Adrenal gland (tissue), 5 donors: ENCODE measurements at regions not wholly inside any gene's neighbourhood (a gene's known extent, or its start where the extent isn't known, plus 50 kb on each side); places are given as distances from the start of the nearest gene placed in this dataset.

Source experiments
- CTCF ChIP-seq, 6 experiments: fragments of 450-650 bp in 4 of 6; fragments of 200-600 bp in 2 of 6; sonication (generic) in 1 of 6; IDR thresholded peaks; 1 replicate in 5 of 6; 2 replicates in 1 of 6; pipeline versions ENCODE4 v1.5.1 to v1.8.0; 2016 to 2021; ENCODE audit warnings: antibody characterized with exemption in 6 of 6, mild to moderate bottlenecking in 2 of 6, moderate library complexity in 1 of 6
- POLR2A ChIP-seq, 2 donors: fragments of 450-650 bp; IDR thresholded peaks; one replicate each; pipeline ENCODE4 v1.6.1; 2017; ENCODE audit warnings: antibody characterized with exemption in 2 of 2, mild to moderate bottlenecking in 2 of 2, moderate library complexity in 1 of 2
- donor health status: DM: no; HTN: no; CAD: no.

- no peak for TF ChIP-seq CTCF (IDR thresholded peaks at IDR 0.05)
- TF ChIP-seq POLR2A (IDR thresholded peaks at IDR 0.05): no peak
Measured at GRCh38 chr18:78625847-78626246, 353.8 kb upstream of the SALL3 start.
